K562 (cell line): ENCODE measurements at regions not wholly inside any gene's neighbourhood (a gene's known extent, or its start where the extent isn't known, plus 50 kb on each side); places are given as distances from the start of the nearest gene placed in this dataset.

Experiments
- ATAC-seq: fragments of 200-7000 bp; cut with Tn5 transposase; 3 replicates; pipeline ENCODE4 v1.9.1; 2020; ENCODE audit warnings: moderate library complexity
- BruUV-seq: library from RNA; stranded (reverse); fragments of 400-500 nt; replicated peaks from 2 replicates; lab custom pipeline; 2021; lab: Mats Ljungman, UMichigan
- CTCF ChIA-PET: fragments of 300-600 bp; formaldehyde crosslinking; extraction: SDS; loops from one replicate; lab custom pipeline; 2021; ENCODE audit warnings: low intra/inter-chr PET ratio; lab: Yijun Ruan, JAX
- POLR2A ChIA-PET: fragments of 300-600, 350-650 bp; sonication (Branson Sonifier 250); formaldehyde crosslinking; extraction: SDS; loops from one replicate; lab custom pipeline; 2021; ENCODE audit warnings: antibody characterized with exemption, inconsistent platforms; lab: Yijun Ruan, JAX
- DNase-seq, 4 experiments: peaks; one replicate each; pipeline versions ENCODE4 v3.0.0 to v3.0.0-alpha.2; 2011 to 2018; ENCODE audit warnings: low spot score in 3 of 4, mixed read lengths in 3 of 4; ENCODE audit errors: extremely low read depth in 1 of 4
- FAIRE-seq: peaks from 2 replicates; lab custom pipeline; 2011; peaks lifted over from hg19 to GRCh38; lab: Jason Lieb, UNC
- H2AFZ ChIP-seq: 2 replicates; pipeline ENCODE4 v1.6.0; 2011; ENCODE audit warnings: low read depth, low read length, control low read depth, inconsistent platforms
- H3K27ac ChIP-seq: fragments of 200-600 bp; 3 replicates; pipeline ENCODE4 v1.8.0; 2011; ENCODE audit warnings: low read depth, mild to moderate bottlenecking, control low read depth, inconsistent platforms, low read length, moderate library complexity, mixed read lengths; ENCODE audit errors: extremely low read depth
- H3K27me3 ChIP-seq, 2 experiments: fragments of 300-600 bp in 1 of 2; 2 replicates in 1 of 2; 3 replicates in 1 of 2; pipeline versions ENCODE4 v1.6.0 to v1.8.0; 2011; ENCODE audit warnings: inconsistent platforms in 2 of 2, low read length in 2 of 2, mild to moderate bottlenecking in 1 of 2, mixed read lengths in 1 of 2, moderate library complexity in 1 of 2; ENCODE audit not compliant: control insufficient read depth in 2 of 2, insufficient read depth in 2 of 2
- H3K36me3 ChIP-seq: fragments of 300-600 bp; 3 replicates; pipeline ENCODE4 v1.8.0; 2011; ENCODE audit warnings: mild to moderate bottlenecking, low read length, inconsistent platforms; ENCODE audit not compliant: control insufficient read depth, insufficient read depth
- H3K4me1 ChIP-seq, 2 experiments: fragments of 200-600 bp in 1 of 2; replicated peaks in 1 of 2; 2 replicates in 1 of 2; 3 replicates in 1 of 2; pipeline versions ENCODE4 v1.5.1 to v1.8.0; 2011; ENCODE audit warnings: inconsistent platforms in 2 of 2, low read length in 2 of 2, mild to moderate bottlenecking in 1 of 2, mixed read lengths in 1 of 2, moderate library complexity in 1 of 2; ENCODE audit not compliant: control insufficient read depth in 2 of 2, insufficient read depth in 2 of 2
- H3K4me2 ChIP-seq: 2 replicates; pipeline ENCODE4 v1.6.1; 2011; ENCODE audit warnings: low read length, control low read depth, inconsistent platforms, mixed read lengths; ENCODE audit not compliant: insufficient read depth
- H3K4me3 ChIP-seq: fragments of 200-600 bp; sonication (generic), shearing (Covaris generic); 2 replicates; pipeline ENCODE4 v1.5.1; 2016; ENCODE audit warnings: control low read depth, inconsistent platforms
- H3K79me2 ChIP-seq: fragments of 200-600 bp; 3 replicates; pipeline ENCODE4 v1.8.0; 2011; ENCODE audit warnings: low read length, inconsistent platforms; ENCODE audit not compliant: control insufficient read depth, insufficient read depth
- H3K9ac ChIP-seq, 2 experiments: 2 replicates each; pipeline versions ENCODE4 v1.6.0 to v1.6.1; 2011; ENCODE audit warnings: low read depth in 2 of 2, low read length in 2 of 2, control low read depth in 1 of 2, inconsistent platforms in 1 of 2, mild to moderate bottlenecking in 1 of 2, mixed read lengths in 1 of 2; ENCODE audit not compliant: insufficient read depth in 1 of 2
- H3K9me1 ChIP-seq: one replicate; pipeline ENCODE4 v1.6.0; 2011; ENCODE audit warnings: inconsistent platforms, mild to moderate bottlenecking, low read length, moderate library complexity; ENCODE audit not compliant: control insufficient read depth, insufficient read depth
- H3K9me3 ChIP-seq: replicated peaks from 2 replicates; pipeline ENCODE4 v1.5.1; 2011; ENCODE audit warnings: low read depth, low read length, inconsistent platforms; ENCODE audit not compliant: control insufficient read depth, insufficient read depth
- H4K20me1 ChIP-seq: replicated peaks from 2 replicates; pipeline ENCODE4 v1.6.1; 2011; ENCODE audit warnings: low read length, inconsistent platforms, mixed read lengths; ENCODE audit not compliant: control insufficient read depth, insufficient read depth
- C11orf30 ChIP-seq: fragments of 450-650 bp; IDR thresholded peaks from 2 replicates; pipeline ENCODE4 v1.6.1; 2016; ENCODE audit warnings: low read depth, mild to moderate bottlenecking
- ELF1 ChIP-seq: fragments of 200-800 bp; sonication (Bioruptor generic); IDR thresholded peaks from 2 replicates; pipeline ENCODE4 v1.6.1; 2016; ENCODE audit warnings: missing genetic modification characterization, missing compliant biosample characterization
- GMEB1 ChIP-seq: fragments of 250-450 bp; sonication (Bioruptor Pico); IDR thresholded peaks from 2 replicates; pipeline ENCODE4 v1.4.0; 2020; ENCODE audit warnings: mild to moderate bottlenecking
- HMGXB4 ChIP-seq: sonication (generic); formaldehyde crosslinking; IDR thresholded peaks from 2 replicates; pipeline ENCODE4 v1.8.1; 2023; ENCODE audit warnings: mild to moderate bottlenecking, missing genetic modification reagents
- MAFF ChIP-seq: IDR thresholded peaks from 2 replicates; pipeline ENCODE4 v1.6.1; 2012; ENCODE audit warnings: low read length, improper control_type of control experiment
- MAFG ChIP-seq: fragments of 450-650 bp; conservative IDR thresholded peaks from 2 replicates; pipeline ENCODE4 v1.6.1; 2016; ENCODE audit warnings: missing genetic modification characterization, missing compliant biosample characterization
- MAFK ChIP-seq: IDR thresholded peaks from 2 replicates; pipeline ENCODE4 v1.6.1; 2011; ENCODE audit warnings: low read length, improper control_type of control experiment
- NFE2 ChIP-seq: IDR thresholded peaks from 2 replicates; pipeline ENCODE4 v1.6.1; 2014; ENCODE audit warnings: antibody characterized with exemption, low read depth
- POLR3A ChIP-seq: IDR thresholded peaks from 2 replicates; pipeline ENCODE4 v1.6.1; 2011; ENCODE audit warnings: borderline replicate concordance, mild to moderate bottlenecking, moderate library complexity; ENCODE audit not compliant: insufficient read length, insufficient read depth; ENCODE audit errors: extremely low read depth
- SP1 ChIP-seq: sonication (generic); formaldehyde crosslinking; IDR thresholded peaks from 2 replicates; pipeline ENCODE4 v1.8.1; 2022; ENCODE audit warnings: mild to moderate bottlenecking, missing genetic modification reagents
- TEAD1 ChIP-seq, 2 experiments: fragments of 450-650 bp in 1 of 2; sonication (generic) in 1 of 2; formaldehyde crosslinking; IDR thresholded peaks; 2 replicates each; pipeline versions ENCODE4 v1.4.0 to v1.8.0; 2020 to 2022; ENCODE audit warnings: mild to moderate bottlenecking in 2 of 2, missing genetic modification reagents in 1 of 2
- ZNF316 ChIP-seq: fragments of 450-650 bp; IDR thresholded peaks from 2 replicates; pipeline ENCODE4 v1.6.1; 2016
- ZNF318 ChIP-seq, 2 experiments: fragments of 450-650 bp; IDR thresholded peaks; 2 replicates each; pipeline ENCODE4 v1.6.1; 2016; ENCODE audit warnings: mild to moderate bottlenecking in 2 of 2, borderline replicate concordance in 1 of 2, low read depth in 1 of 2, moderate library complexity in 1 of 2
- in situ Hi-C: fragments of 300-500 bp; cut with MboI; formaldehyde crosslinking; loops from 4 replicates; pipeline ENCODE4 v1.15.0; 2018; ENCODE audit warnings: inconsistent platforms, mixed read lengths
- intact Hi-C: fragments of 100-400 bp; cut with micrococcal nuclease; formaldehyde crosslinking; loops from 2 replicates; pipeline ENCODE4 v1.14.2; 2022

GRCh38 chrX:43504394-43504793 lies 151.7 kb upstream of the MAOA start:
- Histone ChIP-seq H3K9ac (no peak overlapping the region), H3K4me2 (no peak overlapping the region), H4K20me1 (no peaks in the 10 kb centered on the region), H3K4me1 (no peaks in the 10 kb centered on the region; a peak in 2 of 5 replicates), H3K9me1 (no peaks in the 10 kb centered on the region), H2AFZ (no peak overlapping the region), H3K9me3 (no peaks in the 10 kb centered on the region), H3K27ac (no peak overlapping the region), H3K4me3 (no peak overlapping the region), H3K79me2 (no peaks in the 10 kb centered on the region), H3K27me3 (no peaks in the 10 kb centered on the region), H3K36me3 (no peaks in the 10 kb centered on the region)
- intact Hi-C loops: no loop called here
- DNase-seq: peak in 1 of 4 experiments; percentile 8
- FAIRE-seq: no peak
- ChIA-PET CTCF (no interaction called here), POLR2A (interaction anchor here (0.7 kb wide), 1 partner anchor 9 kb away, joined by 3 read pairs; no protein-coding TSS in a partner anchor)
- no TSS peak for BruUV-seq
- ATAC-seq: no peak
- in situ Hi-C loops: no loop called here
- TF ChIP-seq ZNF318 (IDR thresholded peaks at IDR 0.05; ENCODE audit: borderline replicate concordance in 1 of 2, low read depth in 1 of 2): no peak
- TF ChIP-seq MAFK: peak; percentile 83
- no peak for TF ChIP-seq ELF1 (tag)
- TF ChIP-seq ZNF316: peak; percentile 95
- no peak for TF ChIP-seq SP1
- TF ChIP-seq POLR3A: no peak
- TF ChIP-seq MAFG: peak; percentile 88
- no peak for TF ChIP-seq TEAD1 (CRISPR knock-in tag; IDR thresholded peaks at IDR 0.05)
- TF ChIP-seq HMGXB4 (CRISPR knock-in tag): no peak
- TF ChIP-seq C11orf30: peak; percentile 91
- TF ChIP-seq MAFF: peak; percentile 81
- peak; percentile 66 for TF ChIP-seq NFE2
- no peak for TF ChIP-seq GMEB1 (CRISPR knock-in tag)
